GM21619 (cell line): ENCODE measurements at regions not wholly inside any gene's neighbourhood (a gene's known extent, or its start where the extent isn't known, plus 50 kb on each side); places are given as distances from the start of the nearest gene placed in this dataset.
"Not testable (repeated sequence)": the region's sequence is repeated elsewhere in the genome, so short reads cannot be mapped to it uniquely, and the experiment has no call there.

Experiments
- ATAC-seq: cut with Tn5 transposase; IDR thresholded peaks from one replicate; pipeline ENCODE4 v1.9.1; 2021; ENCODE audit not compliant: unreplicated experiment

DNA sequence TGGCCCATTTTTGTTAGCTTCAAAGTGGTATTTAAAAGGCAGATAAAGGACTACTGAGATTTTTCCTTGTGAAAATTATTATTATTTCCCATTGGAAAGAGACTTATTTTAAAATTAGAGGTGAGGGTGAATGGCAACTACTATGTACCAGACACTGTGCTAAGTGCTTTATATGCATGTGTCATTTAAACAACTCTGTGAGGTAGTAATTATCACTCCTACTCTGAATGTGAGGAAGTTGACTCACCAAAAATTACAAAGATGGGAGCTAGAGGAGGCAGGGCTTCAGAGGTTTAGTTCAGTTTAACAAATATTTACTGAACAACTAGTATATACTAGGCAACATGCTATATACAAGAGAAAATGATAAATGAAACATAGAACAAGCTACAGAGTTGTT, 78.2 kb downstream of the MSL3 start:
- no peak for ATAC-seq

DNA sequence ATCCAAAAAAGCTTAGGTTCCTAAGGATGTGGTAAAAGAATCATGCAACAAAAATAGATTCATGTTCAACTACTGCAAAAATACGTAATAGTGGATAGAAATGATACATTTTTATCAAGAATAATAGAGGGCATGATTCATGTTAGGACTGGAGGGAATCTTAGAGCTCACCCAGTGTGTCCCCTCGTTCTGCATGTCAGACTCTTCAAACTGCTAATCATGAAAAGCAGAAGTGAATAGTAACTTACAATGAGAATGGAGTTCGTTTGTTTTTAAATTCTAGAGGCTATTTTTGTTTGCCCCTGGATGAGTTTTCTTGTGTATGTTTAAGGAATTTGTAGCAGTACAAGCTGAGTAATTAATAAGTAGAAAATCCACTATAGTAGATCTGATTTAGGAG, 79.4 kb downstream of the MSL3 start:
- ATAC-seq: no peak

DNA sequence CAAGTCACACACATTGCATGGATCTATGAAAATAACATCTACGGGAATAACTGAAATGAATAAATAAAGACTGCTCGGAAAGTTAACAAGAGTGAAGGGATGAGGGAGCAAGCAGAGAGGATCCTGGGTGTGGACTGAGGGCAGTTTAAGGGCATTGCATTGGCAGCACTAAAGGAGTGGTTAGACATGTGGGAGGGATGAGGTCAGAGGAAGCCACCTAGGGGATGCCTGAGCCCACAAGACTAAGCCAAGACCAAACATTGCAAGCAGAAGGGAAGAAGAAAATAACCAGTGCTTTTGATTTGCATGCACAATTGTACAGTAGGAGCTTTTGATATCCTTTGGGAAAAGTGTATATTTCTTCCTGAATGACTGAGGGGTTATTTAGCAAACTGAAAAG, 106.1 kb downstream of the MSL3 start:
- ATAC-seq: no peak

GRCh38 chrX:11867610-11868345, 109.7 kb downstream of the MSL3 start:
- ATAC-seq: no peak

DNA sequence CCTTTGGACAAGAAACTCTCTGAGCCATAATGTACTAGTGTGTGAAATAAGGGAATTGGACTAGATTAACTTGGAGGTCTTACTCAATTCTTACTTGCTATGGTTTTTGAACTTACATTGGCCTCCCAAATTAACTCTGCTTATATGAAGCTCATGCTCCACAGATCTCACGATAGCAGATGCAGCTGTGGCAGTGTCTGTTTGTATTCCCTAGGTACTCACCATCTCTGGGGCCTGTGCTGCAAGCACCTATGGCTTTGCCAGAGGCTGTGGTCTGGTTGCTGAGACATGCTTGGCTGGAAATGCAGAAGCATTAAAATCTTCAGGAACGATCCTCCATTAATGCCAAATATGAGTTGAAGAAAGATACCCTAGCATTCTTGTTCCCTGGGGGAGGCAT, 112.8 kb downstream of the MSL3 start:
- no peak for ATAC-seq

DNA sequence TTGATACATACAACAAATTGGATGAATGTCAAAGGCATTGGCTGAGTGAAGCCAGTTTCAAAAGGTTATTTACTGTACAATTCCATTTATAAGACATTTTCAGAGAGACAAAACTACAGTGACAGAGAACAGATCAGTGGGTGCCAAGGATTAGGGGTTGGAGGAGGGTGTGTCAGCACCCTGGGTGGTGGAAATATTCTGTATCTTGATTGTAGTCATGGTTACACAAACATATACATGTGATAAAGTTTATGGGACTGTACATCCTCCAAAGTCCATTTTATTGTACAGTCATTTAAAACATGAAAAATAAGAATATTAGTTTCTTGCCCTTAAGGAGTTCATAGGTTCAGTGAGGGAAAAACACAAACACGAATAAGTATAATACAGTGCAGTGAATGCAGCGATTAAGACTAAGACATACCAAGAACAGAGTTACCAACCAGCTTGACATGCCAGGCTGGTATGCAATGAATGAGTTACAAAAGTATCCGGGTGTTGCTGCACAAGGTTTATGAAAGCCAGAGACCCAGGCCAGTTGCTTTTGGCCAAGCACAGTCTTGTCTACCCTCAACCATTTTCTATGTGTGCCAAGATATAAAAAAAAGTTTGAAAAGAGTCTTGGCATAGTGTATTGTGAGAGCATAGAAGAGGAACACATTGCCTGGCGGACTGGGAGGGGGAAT, 123.6 kb downstream of the MSL3 start:
- ATAC-seq: no peak

- ATAC-seq: no peak
Observed at GRCh38 chrX:11886745-11887144, 128.7 kb downstream of the MSL3 start.

- ATAC-seq: no peak
Observed at GRCh38 chrX:11887175-11887574, 129.1 kb downstream of the MSL3 start.

- ATAC-seq: no peak
Observed at GRCh38 chrX:11888421-11888820, 130.4 kb downstream of the MSL3 start.

- no peak for ATAC-seq
Observed at GRCh38 chrX:11889791-11890190, 131.8 kb downstream of the MSL3 start.

DNA sequence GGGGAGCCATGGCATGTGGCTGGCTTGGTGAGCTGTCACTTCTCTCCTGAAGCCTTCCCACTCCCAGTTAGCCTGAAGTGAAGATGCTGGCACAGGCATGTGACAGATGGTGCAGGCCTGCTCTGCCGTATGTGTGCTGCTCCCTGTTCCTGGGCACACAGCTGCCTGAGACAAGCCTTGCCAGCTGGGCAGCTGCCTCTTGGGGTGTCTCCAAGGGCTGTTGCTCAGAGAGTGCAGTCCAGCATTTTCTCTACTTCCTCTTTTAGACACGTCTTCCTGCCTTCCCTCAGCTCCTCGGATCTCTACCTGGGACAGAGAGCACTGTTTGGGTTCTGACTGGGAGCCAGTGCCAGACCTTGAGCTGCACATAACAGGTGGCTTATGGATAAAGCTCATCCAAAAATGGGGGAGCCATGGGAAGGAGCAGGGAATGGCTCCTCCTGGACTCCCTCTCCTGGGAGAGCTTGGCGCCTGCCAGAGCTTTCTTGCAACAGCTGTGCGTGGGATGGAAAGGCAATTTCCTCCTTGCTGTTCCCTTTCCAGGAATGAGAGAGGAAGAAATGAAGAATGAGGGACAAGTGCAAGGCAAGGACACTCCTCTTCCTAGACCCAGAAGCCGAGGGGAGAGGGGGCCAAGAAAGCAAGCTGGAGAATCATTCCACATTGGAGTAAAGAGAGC, 132.9 kb downstream of the MSL3 start:
- no peak for ATAC-seq

DNA sequence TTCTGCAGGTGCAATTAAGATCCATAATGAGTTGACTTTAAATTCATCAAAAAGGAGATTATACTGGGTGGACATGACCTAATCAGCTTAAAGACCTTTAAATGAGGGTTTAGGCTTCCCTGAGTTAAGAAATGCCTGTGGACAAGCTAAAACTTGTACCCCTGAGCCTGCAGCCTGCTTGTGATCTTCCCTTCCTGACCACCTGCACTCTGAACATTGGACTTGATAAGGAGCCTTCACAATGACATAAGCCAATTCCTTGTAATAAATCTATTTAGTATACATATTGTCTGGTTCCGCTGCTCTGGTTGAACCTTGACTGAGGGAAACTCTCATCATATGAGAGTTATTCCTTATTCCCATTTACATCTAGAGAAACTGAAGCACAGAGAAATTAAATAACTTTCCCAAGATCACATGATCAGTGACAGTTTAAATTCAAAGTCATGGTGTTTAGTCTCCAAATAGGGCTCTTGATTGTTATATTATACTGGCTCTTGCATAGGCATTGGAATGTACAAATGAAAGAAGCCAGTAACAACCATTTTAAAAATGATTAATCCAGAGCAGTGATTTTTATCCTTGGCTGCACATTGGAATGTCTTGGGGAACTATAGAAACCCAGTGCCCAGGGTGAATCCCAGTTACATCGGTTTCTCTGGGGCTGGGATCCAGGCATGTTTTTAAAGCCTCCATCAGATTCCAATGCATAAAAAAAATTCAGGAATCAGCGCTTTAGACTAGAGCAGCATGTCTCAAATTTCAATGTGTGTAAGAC, 136.1 kb downstream of the MSL3 start:
- no peak for ATAC-seq

DNA sequence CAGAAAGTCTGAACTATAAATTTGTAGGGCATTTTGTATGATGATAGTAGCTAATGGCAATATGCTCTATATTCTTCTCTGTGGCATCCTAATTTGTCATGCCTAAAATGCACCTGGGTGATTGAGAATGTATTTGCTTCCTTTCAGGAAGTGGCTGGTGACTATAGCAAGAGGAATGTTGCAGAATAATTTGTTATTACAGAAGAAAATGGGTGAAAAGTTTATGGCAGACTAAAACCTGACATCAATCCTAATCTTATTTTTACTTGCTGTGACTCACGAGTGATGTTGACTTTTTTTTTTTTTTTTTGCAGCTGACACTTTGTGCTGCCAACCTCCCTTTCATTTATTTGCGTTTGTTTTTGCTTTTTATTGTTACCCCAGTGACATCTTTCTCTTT, 141.1 kb downstream of the MSL3 start:
- no peak for ATAC-seq

DNA sequence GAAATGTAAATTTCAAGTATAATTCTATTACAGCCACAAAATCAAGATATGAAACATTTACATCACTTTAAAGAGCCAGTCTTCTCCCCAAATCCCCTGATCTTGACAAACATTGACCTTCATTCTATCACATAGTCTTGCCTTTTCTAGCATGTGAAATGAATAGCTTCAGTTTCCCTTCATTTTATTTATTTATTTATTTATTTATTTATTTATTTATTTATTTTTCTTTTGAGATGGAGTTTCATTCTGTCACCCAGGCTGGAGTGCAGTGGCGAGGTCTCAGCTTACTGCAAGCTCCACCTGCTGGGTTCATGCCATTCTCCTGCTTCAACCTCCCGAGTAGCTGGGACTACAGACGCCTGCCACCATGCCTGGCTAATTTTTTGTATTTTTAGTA, 147.9 kb downstream of the MSL3 start:
- ATAC-seq: not testable (repeated sequence)

GRCh38 chrX:11908371-11908770, 150.3 kb downstream of the MSL3 start:
- ATAC-seq: peak; percentile 64

DNA sequence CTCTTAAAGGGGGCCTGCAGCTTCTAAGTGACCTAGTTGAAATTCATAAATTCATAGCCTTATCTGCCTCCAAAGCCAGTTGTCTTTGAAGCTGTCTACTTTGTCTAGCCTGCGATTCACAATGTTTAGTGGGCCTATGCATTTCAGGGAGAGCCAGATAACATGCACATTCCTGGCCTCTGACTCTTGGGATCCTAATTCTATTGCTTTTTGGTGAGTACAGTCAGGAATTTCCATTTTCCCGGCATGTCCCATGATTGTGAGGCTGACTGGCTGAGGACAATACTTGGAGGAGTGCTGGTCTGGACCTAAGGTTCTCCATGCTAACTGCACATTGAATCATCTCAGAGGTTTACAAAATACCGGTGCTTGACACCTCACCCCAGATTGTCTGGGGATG, 155.0 kb downstream of the MSL3 start:
- ATAC-seq: no peak

GRCh38 chrX:11929476-11929875, 171.4 kb downstream of the MSL3 start:
- ATAC-seq: no peak

DNA sequence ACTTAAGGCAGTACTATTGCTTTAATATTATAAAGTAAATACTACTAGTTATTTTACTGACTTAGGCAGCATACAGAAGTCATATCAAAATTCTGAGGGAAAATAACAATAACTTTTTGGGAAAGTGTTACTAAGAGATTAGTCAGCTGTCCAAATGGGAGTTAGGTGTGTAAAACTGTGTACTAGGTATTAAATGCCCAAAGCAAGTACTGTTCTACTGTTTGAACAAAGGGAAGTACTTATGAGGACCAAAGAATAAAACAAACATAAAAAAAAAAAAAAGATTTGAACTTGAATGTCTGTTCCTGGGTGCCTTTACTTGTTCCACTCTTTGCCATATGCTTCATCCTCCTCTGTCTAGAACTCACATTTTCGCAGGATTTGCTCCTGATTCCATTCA, 174.4 kb downstream of the MSL3 start:
- ATAC-seq: no peak

GRCh38 chrX:11934089-11934488, 176.1 kb downstream of the MSL3 start:
- ATAC-seq: no peak

DNA sequence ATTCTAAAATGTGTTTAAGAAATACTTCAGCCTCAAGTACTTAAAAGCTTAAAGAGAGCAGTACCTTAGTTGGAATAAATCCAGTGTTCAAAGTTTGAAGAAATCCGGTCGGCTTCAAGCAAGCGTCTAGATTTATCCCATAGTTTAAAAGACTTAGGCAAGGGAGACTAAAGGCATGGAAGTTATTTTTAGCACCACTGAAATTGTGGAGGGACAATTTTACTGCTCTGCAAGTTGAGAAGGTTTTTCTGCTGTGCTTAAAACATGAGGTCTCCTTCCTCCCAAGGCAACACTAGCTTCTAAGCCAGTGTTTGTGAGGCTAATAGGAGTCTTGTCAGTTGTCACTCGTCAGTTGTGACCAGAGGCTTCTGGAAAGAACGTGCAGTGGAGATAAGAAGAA, 183.5 kb downstream of the MSL3 start:
- no peak for ATAC-seq

- ATAC-seq: no peak
Observed at GRCh38 chrX:11944501-11944900, 186.5 kb downstream of the MSL3 start.
